ENCODE measurements at regions not wholly inside any gene's neighbourhood (a gene's known extent, or its start where the extent isn't known, plus 50 kb on each side); places are given as distances from the start of the nearest gene placed in this dataset.

GRCh38 chr18:43482136-43482535 is 204.8 kb upstream of the SYT4 start:
- DNase-seq (ENCODE audit: low spot score) = no peak

GRCh38 chr18:43482600-43482999 is 205.3 kb upstream of the SYT4 start:
- DNase-seq (ENCODE audit: low spot score) = no peak

GRCh38 chr18:43484710-43485109 is 207.4 kb upstream of the SYT4 start:
- DNase-seq (ENCODE audit: low spot score) = no peak

- DNase-seq (ENCODE audit: low spot score) = no peak
These were observed 208.3 kb upstream of the SYT4 start for GRCh38 chr18:43485545-43485963.

- DNase-seq (ENCODE audit: low spot score) = no peak
These were observed 209.2 kb upstream of the SYT4 start for GRCh38 chr18:43486462-43486861.

- DNase-seq (ENCODE audit: low spot score) = no peak
These were observed 223.8 kb upstream of the SYT4 start for GRCh38 chr18:43501099-43501498.

- DNase-seq (ENCODE audit: low spot score) = no peak
These were observed 229.6 kb upstream of the SYT4 start for GRCh38 chr18:43506935-43507334.

GRCh38 chr18:43507842-43508481 is 230.7 kb upstream of the SYT4 start:
- no peak for DNase-seq (ENCODE audit: low spot score)

- no peak for DNase-seq (ENCODE audit: low spot score)
These were observed 237.5 kb upstream of the SYT4 start for GRCh38 chr18:43514747-43515146.

GRCh38 chr18:43515481-43515880 is 238.2 kb upstream of the SYT4 start:
- no peak for DNase-seq (ENCODE audit: low spot score)

- DNase-seq (ENCODE audit: low spot score) = no peak
These were observed 247.0 kb upstream of the SYT4 start for GRCh38 chr18:43524260-43524659.

- no peak for DNase-seq (ENCODE audit: low spot score)
These were observed 247.9 kb upstream of the SYT4 start for GRCh38 chr18:43525169-43525568.

GRCh38 chr18:43526426-43527145 is 249.3 kb upstream of the SYT4 start:
- no peak for DNase-seq (ENCODE audit: low spot score)

GRCh38 chr18:43531438-43531837 is 254.1 kb upstream of the SYT4 start:
- no peak for DNase-seq (ENCODE audit: low spot score)

- no peak for DNase-seq (ENCODE audit: low spot score)
These were observed 256.1 kb upstream of the SYT4 start for GRCh38 chr18:43533371-43533770.

- no peak for DNase-seq (ENCODE audit: low spot score)
These were observed 257.2 kb upstream of the SYT4 start for GRCh38 chr18:43534511-43534910.

GRCh38 chr18:43539862-43540261 is 262.6 kb upstream of the SYT4 start:
- no peak for DNase-seq (ENCODE audit: low spot score)

GRCh38 chr18:43542016-43542415 is 264.7 kb upstream of the SYT4 start:
- no peak for DNase-seq (ENCODE audit: low spot score)

- no peak for DNase-seq (ENCODE audit: low spot score)
These were observed 265.9 kb upstream of the SYT4 start for GRCh38 chr18:43543236-43543635.

- no peak for DNase-seq (ENCODE audit: low spot score)
These were observed 270.2 kb upstream of the SYT4 start for GRCh38 chr18:43547456-43547855.

- no peak for DNase-seq (ENCODE audit: low spot score)
These were observed 282.2 kb upstream of the SYT4 start for GRCh38 chr18:43559507-43559906.

- DNase-seq (ENCODE audit: low spot score) = peak; percentile 52
These were observed 286.5 kb upstream of the SYT4 start for GRCh38 chr18:43563780-43564179.

GRCh38 chr18:43570593-43570992 is 293.3 kb upstream of the SYT4 start:
- DNase-seq (ENCODE audit: low spot score) = no peak

Measured in ecto neural progenitor cell (in vitro differentiated cells).